GM12864 (cell line): ENCODE measurements at regions not wholly inside any gene's neighbourhood (a gene's known extent, or its start where the extent isn't known, plus 50 kb on each side); places are given as distances from the start of the nearest gene placed in this dataset.

Experiments used
- DNase-seq: peaks from one replicate; pipeline ENCODE4 v3.0.0-alpha.2; 2011; ENCODE audit warnings: low read depth
- H3K4me3 ChIP-seq: 2 replicates; pipeline ENCODE4 v1.5.1; 2011; ENCODE audit warnings: mild to moderate bottlenecking, low read depth, low read length, control low read depth
- CTCF ChIP-seq: IDR thresholded peaks from 2 replicates; pipeline ENCODE4 v1.5.1; 2011; ENCODE audit warnings: low read depth, mild to moderate bottlenecking, moderate library complexity, low read length, control low read depth, inconsistent platforms; ENCODE audit errors: missing control alignments

DNA sequence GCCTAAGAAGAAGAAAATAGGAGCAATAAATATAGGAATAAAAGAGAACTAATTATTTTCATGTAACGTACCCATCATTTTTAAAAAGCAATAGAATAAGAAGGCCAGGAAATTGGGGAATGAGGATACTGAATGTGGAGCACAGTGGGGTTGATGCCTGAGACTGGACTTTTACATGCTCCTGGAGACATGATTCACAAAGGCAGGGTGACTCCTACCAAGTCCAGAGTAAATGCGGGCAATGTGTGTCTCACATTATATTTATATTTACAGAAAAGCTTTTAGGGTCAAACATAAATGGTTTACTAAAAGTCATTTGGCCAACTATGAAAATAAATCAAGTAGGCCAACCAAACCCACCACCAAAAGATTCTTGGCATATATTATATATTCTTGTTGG, 87.9 kb upstream of the COL5A2 start:
- TF ChIP-seq CTCF, result no peak
- DNase-seq, result no peak
- H3K4me3 ChIP-seq, result no peak overlapping the region

GRCh38 chr2:189267925-189268579, 88.5 kb upstream of the COL5A2 start:
- TF ChIP-seq CTCF, result no peak
- H3K4me3 ChIP-seq, result no peak overlapping the region
- no peak for DNase-seq

DNA sequence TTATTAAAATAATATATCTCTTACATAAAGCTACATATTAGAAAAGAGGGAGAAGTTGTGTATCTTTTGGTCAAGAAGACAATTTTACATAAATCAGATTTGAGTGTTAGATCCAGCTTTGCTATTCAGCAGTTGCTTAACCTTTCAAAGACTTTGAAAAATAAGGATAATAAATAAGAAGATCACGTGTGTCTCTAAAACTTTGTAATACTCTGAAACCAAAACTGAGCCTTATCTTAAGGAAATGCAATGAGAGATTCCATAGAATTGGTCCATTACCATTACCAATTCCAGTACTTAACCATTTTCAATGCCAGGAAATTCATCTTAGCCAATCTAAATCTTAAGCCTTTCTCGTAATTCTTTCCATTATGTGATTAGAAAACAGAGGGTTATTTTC, 89.2 kb upstream of the COL5A2 start:
- H3K4me3 ChIP-seq, result no peak overlapping the region
- TF ChIP-seq CTCF, result no peak
- no peak for DNase-seq

GRCh38 chr2:189273734-189274133, 94.2 kb upstream of the COL5A2 start:
- no peak overlapping the region for H3K4me3 ChIP-seq
- no peak for DNase-seq
- TF ChIP-seq CTCF, result no peak

GRCh38 chr2:189274361-189274760, 94.8 kb upstream of the COL5A2 start:
- H3K4me3 ChIP-seq, result no peak overlapping the region
- TF ChIP-seq CTCF, result no peak
- DNase-seq, result no peak

DNA sequence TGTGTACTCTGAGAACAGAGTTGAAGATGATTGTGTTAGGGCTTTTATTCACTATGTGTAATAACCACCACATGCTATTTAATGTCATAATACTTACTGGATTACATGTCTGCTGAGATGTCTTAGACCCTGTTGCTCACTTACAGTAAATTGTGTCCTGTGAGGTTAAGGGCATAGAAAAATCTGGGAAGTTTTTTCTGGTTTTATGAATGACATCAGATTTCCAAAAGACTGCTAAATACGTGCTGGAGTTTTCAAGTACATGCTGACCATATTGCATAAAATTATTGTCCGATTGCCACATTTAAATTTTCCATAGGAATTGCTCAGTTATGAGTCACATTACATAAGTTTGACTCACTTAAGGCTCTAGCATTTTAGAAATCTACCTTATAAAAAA, 96.7 kb upstream of the COL5A2 start:
- H3K4me3 ChIP-seq, result no peak overlapping the region
- DNase-seq, result no peak
- no peak for TF ChIP-seq CTCF

DNA sequence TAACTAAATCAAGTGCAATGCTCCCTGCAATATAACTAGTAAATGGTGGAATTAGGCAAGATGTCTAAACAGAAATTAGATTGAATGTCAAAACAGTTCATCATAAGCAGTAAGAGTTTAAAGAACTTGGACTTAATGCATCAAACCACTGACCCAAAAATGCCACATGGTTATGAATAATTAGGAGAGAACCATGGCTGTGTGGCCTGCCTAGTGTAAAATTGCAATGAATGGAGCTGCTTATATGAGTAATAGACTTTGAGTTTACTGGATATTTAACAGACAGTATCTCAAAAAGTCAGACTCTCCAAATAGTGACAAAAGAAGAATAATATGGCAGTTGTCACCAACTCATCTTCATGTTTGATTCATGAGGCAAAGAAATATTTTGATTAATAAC, 101.6 kb upstream of the COL5A2 start:
- DNase-seq, result no peak
- H3K4me3 ChIP-seq, result no peak overlapping the region
- no peak for TF ChIP-seq CTCF
